WTC11 (cell line): ENCODE measurements at regions not wholly inside any gene's neighbourhood (a gene's known extent, or its start where the extent isn't known, plus 50 kb on each side); places are given as distances from the start of the nearest gene placed in this dataset.

ENCODE experiments used
- ATAC-seq: fragments of 200-7000 bp; cut with Tn5 transposase; 2 replicates; pipeline ENCODE4 v1.10.0; 2021; ENCODE audit warnings: mild to moderate bottlenecking, moderate library complexity
- CTCF ChIA-PET: fragments of 300-600 bp; sonication (Branson Sonifier 250); formaldehyde crosslinking; loops from one replicate; lab custom pipeline; 2021; ENCODE audit warnings: antibody characterized with exemption; lab: Charles Lee
- POLR2A ChIA-PET: fragments of 350-600 bp; sonication (Branson Sonifier 250); formaldehyde crosslinking; loops from one replicate; lab custom pipeline; 2021; ENCODE audit warnings: antibody characterized with exemption; lab: Charles Lee
- DNase-seq: peaks from one replicate; pipeline ENCODE4 v3.0.0; 2021; ENCODE audit warnings: low spot score
- H3K27ac Mint-ChIP-seq: 2 replicates; pipeline ENCODE4 v1.8.0; 2021; ENCODE audit warnings: mixed read lengths
- H3K27me3 Mint-ChIP-seq: 2 replicates; pipeline ENCODE4 v1.8.0; 2021; ENCODE audit warnings: low read depth, mild to moderate bottlenecking, moderate library complexity, mixed read lengths
- H3K36me3 Mint-ChIP-seq: 2 replicates; pipeline ENCODE4 v1.8.0; 2021; ENCODE audit warnings: mixed read lengths
- H3K4me1 Mint-ChIP-seq: 2 replicates; pipeline ENCODE4 v1.8.0; 2022; ENCODE audit warnings: mixed read lengths
- H3K4me3 Mint-ChIP-seq: 2 replicates; pipeline ENCODE4 v1.8.0; 2021; ENCODE audit warnings: mild to moderate bottlenecking, moderate library complexity, mixed read lengths
- H3K9me3 Mint-ChIP-seq: 2 replicates; pipeline ENCODE4 v1.8.0; 2021; ENCODE audit warnings: mixed read lengths
- CDX4 ChIP-seq: fragments of 250-450 bp; sonication (Bioruptor Pico); IDR thresholded peaks from 2 replicates; pipeline ENCODE4 v1.9.0; 2021; ENCODE audit warnings: moderate library complexity, mild to moderate bottlenecking, inconsistent platforms, borderline replicate concordance
- ELF4 ChIP-seq: sonication (generic); formaldehyde crosslinking; IDR thresholded peaks from 2 replicates; pipeline ENCODE4 v1.8.1; 2022; ENCODE audit warnings: low read depth, mild to moderate bottlenecking, moderate library complexity, missing genetic modification reagents
- EMX1 ChIP-seq: fragments of 250-450 bp; sonication (Bioruptor Pico); IDR thresholded peaks from 2 replicates; pipeline ENCODE4 v1.8.0; 2021; ENCODE audit warnings: mild to moderate bottlenecking
- ERG ChIP-seq: fragments of 250-450 bp; sonication (Bioruptor Pico); IDR thresholded peaks from 2 replicates; pipeline ENCODE4 v1.8.0; 2021; ENCODE audit warnings: mild to moderate bottlenecking
- ETV6 ChIP-seq: sonication (generic); formaldehyde crosslinking; IDR thresholded peaks from 2 replicates; pipeline ENCODE4 v1.8.1; 2022; ENCODE audit warnings: mild to moderate bottlenecking, missing genetic modification reagents
- FOXP4 ChIP-seq: sonication (generic); formaldehyde crosslinking; IDR thresholded peaks from 2 replicates; pipeline ENCODE4 v1.8.0; 2022; ENCODE audit warnings: mild to moderate bottlenecking, missing genetic modification reagents
- GRHL2 ChIP-seq: fragments of 250-450 bp; sonication (Bioruptor Pico); IDR thresholded peaks from 2 replicates; pipeline ENCODE4 v1.8.0; 2022; ENCODE audit warnings: mild to moderate bottlenecking, moderate library complexity; ENCODE audit not compliant: insufficient replicate concordance, severe bottlenecking
- IRF2 ChIP-seq: sonication (generic); formaldehyde crosslinking; IDR thresholded peaks from 2 replicates; pipeline ENCODE4 v1.8.0; 2022; ENCODE audit warnings: low read depth, missing genetic modification reagents, borderline replicate concordance
- NFATC4 ChIP-seq: fragments of 250-450 bp; sonication (Bioruptor Pico); IDR thresholded peaks from 2 replicates; pipeline ENCODE4 v1.9.0; 2021; ENCODE audit warnings: mild to moderate bottlenecking
- PRDM15 ChIP-seq: sonication (generic); formaldehyde crosslinking; IDR thresholded peaks from 2 replicates; pipeline ENCODE4 v1.8.0; 2022; ENCODE audit warnings: missing genetic modification reagents
- PREB ChIP-seq: sonication (generic); formaldehyde crosslinking; IDR thresholded peaks from 2 replicates; pipeline ENCODE4 v1.8.1; 2022; ENCODE audit warnings: mild to moderate bottlenecking, missing genetic modification reagents, moderate library complexity, borderline replicate concordance
- RORB ChIP-seq: fragments of 250-450 bp; sonication (Bioruptor Pico); IDR thresholded peaks from 2 replicates; pipeline ENCODE4 v1.9.0; 2021; ENCODE audit warnings: mild to moderate bottlenecking
- SMAD3 ChIP-seq: sonication (generic); formaldehyde crosslinking; IDR thresholded peaks from 2 replicates; pipeline ENCODE4 v1.8.0; 2022; ENCODE audit warnings: missing genetic modification reagents, mild to moderate bottlenecking, borderline replicate concordance
- TCF7 ChIP-seq: sonication (generic); formaldehyde crosslinking; IDR thresholded peaks from 2 replicates; pipeline ENCODE4 v1.8.0; 2022; ENCODE audit warnings: mild to moderate bottlenecking, low read depth, missing genetic modification reagents, moderate library complexity
- TEAD4 ChIP-seq: sonication (generic); formaldehyde crosslinking; IDR thresholded peaks from 2 replicates; pipeline ENCODE4 v1.8.0; 2022; ENCODE audit warnings: mild to moderate bottlenecking, missing genetic modification reagents
- USF1 ChIP-seq: sonication (generic); formaldehyde crosslinking; IDR thresholded peaks from 2 replicates; pipeline ENCODE4 v1.8.0; 2022; ENCODE audit warnings: mild to moderate bottlenecking, missing genetic modification reagents
- ZNF232 ChIP-seq: sonication (generic); formaldehyde crosslinking; IDR thresholded peaks from 2 replicates; pipeline ENCODE4 v1.8.0; 2022; ENCODE audit warnings: mild to moderate bottlenecking, missing genetic modification reagents
- ZNF425 ChIP-seq: fragments of 250-450 bp; sonication (Bioruptor Pico); conservative IDR thresholded peaks from 2 replicates; pipeline ENCODE4 v1.9.0; 2021; ENCODE audit warnings: mild to moderate bottlenecking
- ZNF532 ChIP-seq: fragments of 250-450 bp; sonication (Bioruptor Pico); IDR thresholded peaks from 2 replicates; pipeline ENCODE4 v1.9.0; 2021; ENCODE audit warnings: mild to moderate bottlenecking, borderline replicate concordance

- TF ChIP-seq USF1 (CRISPR knock-in tag) (no peak), SMAD3 (CRISPR knock-in tag) (no peak), PRDM15 (CRISPR knock-in tag) (no peak), ELF4 (CRISPR knock-in tag) (no peak), FOXP4 (CRISPR knock-in tag) (no peak), RORB (CRISPR knock-in tag) (no peak), TCF7 (CRISPR knock-in tag) (no peak), ZNF425 (CRISPR knock-in tag) (no peak), NFATC4 (CRISPR knock-in tag) (no peak)
These were observed 142.9 kb upstream of the NCKAP5 start (continued) for GRCh38 chr2:133711201-133711600.

- Mint-ChIP-seq H3K27ac (no peak overlapping the region), H3K4me1 (peaks cover 15% of the 10 kb centered on the region), H3K4me3 (no peak overlapping the region), H3K27me3 (no peaks in the 10 kb centered on the region), H3K9me3 (peaks cover 27% of the 10 kb centered on the region), H3K36me3 (peaks cover 10% of the 10 kb centered on the region)
- ATAC-seq (no peak), DNase-seq (no peak)
- ChIA-PET POLR2A (no interaction called here), CTCF (no interaction called here)
- TF ChIP-seq EMX1 (no peak), TEAD4 (CRISPR knock-in tag) (no peak), SMAD3 (CRISPR knock-in tag) (no peak), IRF2 (CRISPR knock-in tag) (no peak), ETV6 (CRISPR knock-in tag) (no peak), ZNF232 (CRISPR knock-in tag) (no peak), ZNF532 (CRISPR knock-in tag) (no peak), PREB (CRISPR knock-in tag) (no peak), ERG (CRISPR knock-in tag) (no peak), NFATC4 (CRISPR knock-in tag) (no peak), CDX4 (CRISPR knock-in tag) (no peak), ELF4 (CRISPR knock-in tag) (no peak), GRHL2 (no peak)
These were observed 143.5 kb upstream of the NCKAP5 start for GRCh38 chr2:133711806-133712205.
